Stimulated activated CD4-positive, alpha-beta T cell treated with anti-CD3 and anti-CD28 coated beads, Interleukin-1b, Interleukin-23, amount 100 ng/mL, for 1 hour (primary cell): ENCODE measurements at regions not wholly inside any gene's neighbourhood (a gene's known extent, or its start where the extent isn't known, plus 50 kb on each side); places are given as distances from the start of the nearest gene placed in this dataset.
"Not testable (repeated sequence)": the region's sequence is repeated elsewhere in the genome, so short reads cannot be mapped to it uniquely, and the experiment has no call there.

Experiments
- DNase-seq, 2 donors: peaks; one replicate each; pipeline ENCODE4 v3.0.0-alpha.2; 2020; ENCODE audit warnings: low read depth in 2 of 2

DNA sequence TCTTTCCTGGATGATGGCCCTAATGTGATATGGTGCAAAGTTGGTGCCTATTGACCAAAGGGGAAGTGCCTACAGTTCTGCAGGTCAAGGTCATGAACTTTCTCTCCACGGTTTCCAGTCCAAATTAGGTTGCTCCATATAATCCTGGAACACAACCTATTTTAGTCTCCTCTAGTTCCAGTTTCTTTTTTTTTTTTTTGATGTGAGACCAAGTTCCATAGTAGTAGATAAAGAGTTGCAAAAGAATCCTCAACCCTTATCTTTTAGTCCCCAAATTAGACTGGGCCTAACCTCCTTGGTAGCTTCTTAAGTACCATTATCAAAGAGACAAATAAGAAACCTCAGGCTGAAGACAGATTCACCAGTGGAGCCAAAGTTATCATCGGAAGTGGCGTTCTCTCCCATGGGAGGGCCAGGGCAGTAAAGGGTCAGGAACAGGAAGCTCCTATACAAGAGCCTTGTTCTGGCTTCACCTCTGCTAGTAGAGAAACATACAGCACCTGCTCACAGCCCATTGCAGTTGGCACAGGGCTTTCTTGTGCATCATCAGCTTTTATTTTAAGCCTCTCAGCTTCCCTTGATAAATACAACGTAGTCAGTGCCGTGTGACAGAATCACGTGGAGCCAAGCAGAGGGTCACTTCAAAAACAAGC lies 132.2 kb upstream of the RREB1 start:
- DNase-seq = no peak

DNA sequence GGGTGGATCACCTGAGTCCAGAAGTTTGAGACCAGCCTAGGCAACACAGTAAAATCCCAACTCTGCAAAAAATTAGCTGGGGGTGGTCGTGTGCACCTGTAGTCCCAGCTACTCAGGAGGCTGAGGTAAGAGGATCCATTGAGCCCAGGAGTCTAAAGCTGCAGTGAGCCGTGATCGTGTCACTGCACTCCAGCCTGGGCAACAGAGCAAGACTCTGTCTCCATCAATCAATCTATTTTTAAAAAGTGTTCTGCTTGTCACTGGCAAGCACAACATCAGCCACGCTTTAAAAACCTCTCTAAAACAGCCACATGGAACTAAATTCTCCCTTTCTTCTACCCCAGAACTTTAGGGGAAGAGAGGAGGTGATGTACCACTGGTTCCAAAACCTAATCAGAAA lies 131.6 kb upstream of the RREB1 start:
- DNase-seq = no peak

DNA sequence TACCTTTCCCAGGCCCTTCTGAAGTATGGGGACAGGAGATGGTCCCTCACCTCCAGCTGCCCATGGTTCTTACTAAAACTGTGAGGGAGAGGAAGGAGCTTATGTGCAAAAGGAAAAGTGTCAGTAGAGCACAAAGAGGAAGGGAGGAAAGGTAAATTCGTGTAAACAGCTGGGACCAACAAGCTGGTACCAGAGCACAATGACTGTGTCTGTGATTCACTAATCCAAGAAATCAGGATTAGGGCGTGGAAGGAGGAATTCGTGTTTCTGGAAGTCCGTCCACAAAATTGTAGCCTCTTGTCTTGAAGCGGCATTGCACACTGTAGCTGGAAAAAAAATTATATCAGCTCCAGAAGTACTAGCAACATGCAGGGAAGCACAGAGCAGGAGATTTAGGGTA lies 129.0 kb upstream of the RREB1 start:
- DNase-seq = no peak

DNA sequence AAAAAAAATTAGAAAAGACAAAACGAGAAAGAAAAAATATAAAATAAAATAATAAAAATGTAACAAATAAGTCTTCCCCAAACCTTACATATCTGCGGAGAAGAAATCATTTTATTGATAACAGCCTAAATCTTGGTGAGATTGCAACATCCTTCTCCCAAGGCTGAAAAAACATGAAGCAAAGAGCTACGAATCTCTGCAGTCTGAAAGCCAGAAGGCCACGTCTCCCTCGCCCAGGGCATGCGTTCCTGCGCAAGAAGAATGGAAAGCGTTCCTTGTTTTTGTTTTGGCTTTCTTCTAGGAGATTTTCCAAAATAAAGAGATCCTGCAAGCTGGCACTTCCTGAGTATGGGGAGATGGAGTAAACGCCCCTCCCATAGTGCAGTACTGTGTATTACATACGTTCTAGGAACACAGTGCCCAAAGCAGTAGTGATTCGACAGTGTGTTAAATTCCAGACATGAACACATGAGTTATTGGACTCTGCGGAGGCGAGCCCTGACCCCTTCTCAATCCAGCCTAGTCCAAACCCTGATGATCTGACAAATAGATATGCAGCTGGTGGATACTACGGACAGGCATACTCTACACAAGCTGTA lies 126.7 kb upstream of the RREB1 start:
- DNase-seq = no peak

DNA sequence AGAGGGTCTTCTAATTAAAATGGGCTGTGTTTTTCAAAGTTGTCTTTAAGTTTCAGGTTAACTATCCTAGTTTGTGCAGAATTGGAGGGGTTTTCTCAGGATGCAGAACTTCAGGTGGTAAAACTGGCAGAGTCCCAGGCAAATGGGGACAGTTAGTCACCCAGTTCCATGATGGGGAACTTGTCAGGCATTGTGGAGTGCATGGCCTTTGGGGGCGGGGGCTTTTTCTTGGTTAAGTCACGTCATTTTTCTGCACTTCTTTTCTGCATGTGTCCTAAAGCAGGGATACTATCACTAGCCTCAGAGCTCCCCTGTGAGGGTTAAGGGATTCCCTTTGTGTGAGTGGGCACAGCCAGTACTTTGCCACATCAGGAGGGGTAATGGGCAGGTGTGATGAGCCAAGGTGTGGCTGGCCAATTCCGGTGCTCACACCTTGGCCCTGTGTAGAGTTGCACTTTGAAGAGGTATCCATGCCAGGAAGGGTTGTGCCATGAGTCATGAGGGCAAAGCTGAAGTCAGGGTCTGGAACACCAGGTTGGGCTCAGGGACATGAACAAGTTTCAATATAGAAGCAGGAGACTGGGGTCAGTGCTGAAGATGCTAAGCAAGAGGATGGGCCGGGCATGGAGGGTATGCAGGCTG lies 126.0 kb upstream of the RREB1 start:
- no peak for DNase-seq

DNA sequence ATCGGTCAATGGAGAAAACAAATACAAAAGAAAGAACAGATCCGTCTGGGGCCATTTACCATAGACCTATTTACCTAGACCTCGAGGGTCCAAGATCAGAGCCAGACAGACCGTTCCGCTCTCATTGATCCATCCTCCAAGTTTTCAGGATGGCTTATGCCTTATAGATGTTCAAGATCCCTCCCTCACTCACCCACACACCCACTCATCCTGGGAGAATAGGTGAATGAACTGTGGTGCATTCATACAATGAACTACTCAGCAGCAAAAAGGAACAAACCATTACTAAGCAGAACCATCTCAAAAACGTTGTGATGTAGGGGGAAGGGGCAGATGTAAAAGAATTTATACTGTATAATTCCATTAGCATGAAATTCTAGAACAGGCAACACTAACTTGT lies 125.1 kb upstream of the RREB1 start:
- no peak for DNase-seq

DNA sequence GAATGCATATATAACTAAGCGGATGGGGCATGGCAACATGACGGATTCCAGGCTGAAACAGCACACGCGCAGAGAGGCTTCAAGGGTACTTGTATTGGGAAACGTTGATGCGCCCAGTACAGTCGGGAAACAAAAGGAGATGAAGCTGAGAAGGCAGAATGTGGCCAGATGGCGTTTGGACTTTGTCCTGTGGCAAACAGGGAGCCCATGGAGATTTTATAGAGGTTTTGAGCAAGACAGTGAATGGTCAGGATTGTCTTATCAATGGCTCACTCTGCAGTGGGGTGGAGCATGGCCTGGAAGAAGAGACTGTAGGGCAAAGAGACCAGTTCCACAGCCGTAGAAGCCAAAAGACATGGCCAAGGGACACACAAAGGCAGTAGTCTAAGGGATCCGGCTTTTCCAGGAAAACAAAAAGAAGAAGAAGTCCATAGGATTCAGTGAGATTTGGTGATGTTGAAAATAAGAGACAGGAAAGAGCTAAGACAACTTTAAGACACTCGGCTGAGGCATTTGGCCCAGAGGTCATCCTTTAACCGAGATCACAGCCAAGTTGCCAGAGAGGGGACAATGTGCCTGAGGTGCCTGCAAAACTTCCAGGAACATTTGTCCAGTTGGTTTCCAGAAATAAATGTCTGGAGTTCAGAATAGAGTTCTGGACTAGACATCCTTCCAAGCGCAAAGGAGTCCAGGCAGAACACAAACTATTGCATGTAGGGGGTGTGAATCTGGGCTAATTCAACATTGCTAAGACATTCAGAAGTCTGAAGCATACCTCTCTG lies 123.0 kb upstream of the RREB1 start:
- DNase-seq = no peak

DNA sequence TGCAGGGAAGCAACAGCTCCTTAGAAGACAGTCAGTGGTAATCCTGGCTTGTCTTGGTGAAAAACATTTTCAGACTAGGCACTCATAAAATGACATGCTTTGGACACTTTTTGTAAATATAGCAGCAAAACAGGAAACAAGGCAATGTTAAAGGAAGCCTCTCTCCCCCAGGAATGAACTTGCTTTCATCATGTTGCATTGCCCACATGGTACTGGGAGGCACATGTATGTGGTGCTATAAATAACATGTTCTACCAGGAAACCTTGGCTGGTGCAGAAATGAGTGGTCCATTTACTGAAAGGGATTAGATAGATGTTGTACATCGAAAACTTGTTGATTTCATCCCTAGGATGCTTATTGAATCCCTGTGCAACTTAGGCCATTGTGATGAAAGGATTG lies 121.4 kb upstream of the RREB1 start:
- DNase-seq = no peak

DNA sequence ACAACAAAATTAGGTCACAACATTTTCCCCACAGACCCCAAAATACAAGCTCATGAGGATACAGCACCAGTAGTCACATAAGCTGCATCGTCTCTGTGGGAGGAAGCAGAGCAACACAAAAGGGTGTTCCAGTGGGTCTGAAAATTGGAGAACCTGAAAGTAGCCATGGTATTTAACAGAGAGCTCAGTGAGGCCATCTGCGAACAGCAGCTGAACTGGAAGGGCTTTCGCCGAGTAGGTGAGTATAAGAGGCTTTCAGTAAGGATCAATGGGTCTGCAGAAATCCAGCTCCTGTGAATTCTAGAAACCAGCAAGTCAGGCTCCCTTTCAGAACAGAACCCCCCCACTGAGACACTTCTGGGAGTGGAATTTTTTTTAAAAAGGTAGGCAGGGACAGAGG lies 120.0 kb upstream of the RREB1 start:
- no peak for DNase-seq

DNA sequence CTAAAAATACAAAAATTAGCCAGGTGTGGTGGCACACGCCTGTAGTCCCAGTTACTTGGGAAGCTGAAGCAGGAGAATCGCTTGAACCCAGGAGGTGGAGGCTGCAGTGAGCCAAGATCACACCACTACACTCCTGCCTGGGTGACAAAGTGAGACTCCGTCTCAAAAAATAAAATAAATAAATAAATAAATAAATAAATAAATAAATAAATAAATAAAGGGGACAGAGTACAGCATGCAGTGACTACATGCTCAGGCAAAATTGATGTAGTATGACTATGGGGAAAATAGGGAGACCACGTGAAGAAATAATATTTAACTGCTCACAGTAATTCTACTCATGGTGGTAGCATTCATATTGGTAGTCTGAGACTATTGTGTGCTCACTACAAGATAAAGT lies 117.7 kb upstream of the RREB1 start:
- DNase-seq = not testable (repeated sequence)

DNA sequence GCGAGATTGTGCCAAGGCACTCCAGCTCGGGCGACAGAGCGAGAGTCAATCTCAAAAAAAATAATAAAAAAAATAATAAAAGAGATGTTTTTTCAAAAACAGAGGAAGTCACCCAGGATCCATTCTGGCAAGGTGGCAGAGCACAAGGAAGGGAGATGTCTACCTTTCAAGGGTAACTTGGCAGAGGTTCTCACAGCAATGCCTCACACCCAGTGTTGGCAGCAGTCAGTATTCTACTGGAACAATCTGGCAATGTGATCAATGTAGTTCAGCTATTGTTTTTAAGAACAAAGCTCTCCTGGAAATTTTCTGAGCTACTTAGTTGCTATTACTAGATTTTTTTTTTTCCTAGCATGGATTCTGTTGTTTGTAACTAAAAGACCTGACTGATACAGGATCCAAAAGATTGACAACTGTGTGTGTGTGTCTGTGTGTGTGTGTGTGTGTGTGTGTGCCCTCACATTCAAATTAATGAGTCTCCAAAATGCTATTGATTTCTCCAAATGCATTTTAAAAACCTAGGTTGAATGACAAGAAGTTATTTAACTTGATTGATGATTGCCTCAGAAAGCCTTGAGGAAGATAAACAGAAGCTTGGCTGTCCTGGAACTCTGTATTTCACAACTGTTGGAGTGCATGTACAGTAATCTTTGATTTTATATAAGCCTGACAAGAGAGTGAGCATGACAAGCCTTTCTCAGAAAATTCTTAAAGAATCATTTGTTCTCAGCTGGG lies 114.1 kb upstream of the RREB1 start:
- no peak for DNase-seq

DNA sequence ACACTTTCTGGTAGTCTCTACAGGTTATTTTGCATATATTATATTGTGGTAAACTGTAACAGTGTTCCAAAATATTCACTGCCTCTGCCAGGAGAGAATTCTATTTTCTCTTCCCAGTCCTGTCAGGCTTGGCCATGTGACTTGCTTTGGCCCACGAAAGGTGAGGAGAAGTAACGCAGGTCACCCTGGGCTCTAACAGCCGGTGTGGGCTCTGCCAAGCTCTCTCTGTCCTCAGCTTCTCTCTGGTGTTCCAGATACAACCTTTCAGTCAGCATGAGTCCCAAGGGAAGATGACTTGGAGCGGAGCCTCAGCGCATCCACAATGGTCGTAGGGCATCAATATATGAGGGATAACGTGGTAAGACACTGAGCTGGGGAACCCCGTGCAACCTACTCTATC lies 113.0 kb upstream of the RREB1 start:
- DNase-seq = no peak

DNA sequence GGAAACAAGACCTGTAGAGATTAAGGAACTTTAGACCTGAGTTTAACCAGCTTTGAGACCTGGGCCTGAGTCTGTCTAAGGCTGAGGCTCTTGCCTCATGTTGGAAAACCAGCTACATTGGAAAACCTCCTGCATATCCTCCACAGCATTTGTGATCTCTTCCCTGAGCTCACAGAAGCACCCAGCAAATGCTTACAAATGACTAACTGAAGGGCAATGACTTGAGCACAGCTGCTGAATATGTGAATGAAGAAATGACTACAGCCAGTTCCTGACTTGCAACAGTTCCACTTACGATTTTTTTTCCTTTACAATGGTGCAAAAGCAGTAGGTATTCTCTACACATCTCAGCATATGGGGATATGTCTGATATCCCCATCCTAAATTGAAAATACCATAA lies 112.4 kb upstream of the RREB1 start:
- DNase-seq = no peak

DNA sequence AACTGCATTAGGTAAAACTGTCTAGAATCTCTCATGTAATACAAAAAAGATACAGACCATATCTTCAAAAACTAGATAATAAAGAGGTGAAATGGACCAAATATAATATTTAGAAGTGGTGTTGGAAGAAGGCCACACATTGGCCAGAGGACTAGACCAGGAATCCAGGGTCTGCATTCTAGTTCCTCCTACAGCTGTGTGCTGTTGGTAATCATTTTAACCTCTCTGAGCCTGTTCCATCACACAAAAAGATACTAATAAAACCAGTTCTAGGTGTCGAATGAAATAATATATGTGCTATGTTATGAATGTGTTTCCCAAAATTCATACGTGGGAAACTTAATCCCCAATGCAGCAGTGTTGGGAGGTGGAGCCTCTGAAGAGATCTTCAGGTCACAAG lies 111.6 kb upstream of the RREB1 start:
- DNase-seq = no peak

DNA sequence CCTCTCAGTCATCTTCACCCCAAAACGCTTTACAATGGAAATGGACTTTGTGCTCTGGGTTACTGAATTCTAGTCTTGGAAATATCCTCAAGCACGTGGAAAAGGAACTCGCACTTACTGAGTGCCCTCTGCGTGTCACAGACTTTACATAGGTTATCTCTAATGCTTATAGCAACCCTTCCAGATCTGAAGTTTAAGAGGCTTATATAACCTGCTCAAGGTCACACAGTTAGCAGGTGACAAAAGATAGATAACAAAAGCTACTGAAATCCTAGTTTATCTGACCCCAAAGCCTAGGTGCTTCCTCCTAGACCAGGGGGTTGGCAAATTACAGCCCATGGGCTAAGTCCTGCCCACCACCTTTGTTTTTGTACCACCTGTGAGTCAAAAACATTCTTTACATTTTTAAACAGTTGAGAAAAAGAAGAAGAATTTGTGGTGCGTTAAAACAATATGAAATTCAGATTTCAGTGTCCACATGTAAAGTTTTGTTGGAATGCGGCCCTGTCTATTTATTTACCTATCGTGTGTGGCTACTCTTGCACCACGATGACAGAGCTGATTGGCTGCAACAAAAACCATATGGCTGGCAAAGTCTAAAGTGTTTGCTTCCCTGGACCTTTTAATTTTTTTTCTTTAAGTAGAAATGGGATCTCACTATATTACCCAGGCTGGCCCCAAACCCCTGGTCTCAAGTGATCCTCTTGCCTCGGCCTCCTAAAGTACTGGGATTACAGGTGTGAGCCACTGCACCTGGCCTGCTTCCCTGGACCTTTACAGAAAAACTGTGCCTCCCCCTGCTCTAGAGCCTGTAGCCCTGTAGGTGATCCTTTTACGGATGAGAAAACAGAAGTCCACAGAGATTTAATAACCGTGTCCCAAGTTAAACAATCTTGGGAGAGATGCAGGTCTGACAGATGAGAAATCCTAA lies 110.2 kb upstream of the RREB1 start:
- DNase-seq = no peak

DNA sequence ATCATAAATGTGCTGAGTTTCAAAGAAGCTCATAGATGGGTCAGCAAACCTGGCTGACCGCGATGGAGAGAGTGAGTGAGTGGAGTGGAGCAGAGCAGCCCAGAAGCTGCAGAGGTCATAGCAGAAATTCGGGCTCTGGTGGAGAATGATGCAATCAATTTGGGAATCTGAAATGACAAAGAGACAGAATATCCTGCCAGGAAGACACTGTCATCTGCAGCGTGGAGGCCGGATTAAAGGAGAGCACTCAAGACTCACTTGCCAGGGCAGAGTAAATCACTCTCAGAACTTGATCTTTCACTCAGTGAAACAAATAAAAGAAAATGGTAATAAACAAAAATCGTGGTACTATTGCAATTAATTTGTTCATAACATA lies 109.6 kb upstream of the RREB1 start:
- DNase-seq = no peak

DNA sequence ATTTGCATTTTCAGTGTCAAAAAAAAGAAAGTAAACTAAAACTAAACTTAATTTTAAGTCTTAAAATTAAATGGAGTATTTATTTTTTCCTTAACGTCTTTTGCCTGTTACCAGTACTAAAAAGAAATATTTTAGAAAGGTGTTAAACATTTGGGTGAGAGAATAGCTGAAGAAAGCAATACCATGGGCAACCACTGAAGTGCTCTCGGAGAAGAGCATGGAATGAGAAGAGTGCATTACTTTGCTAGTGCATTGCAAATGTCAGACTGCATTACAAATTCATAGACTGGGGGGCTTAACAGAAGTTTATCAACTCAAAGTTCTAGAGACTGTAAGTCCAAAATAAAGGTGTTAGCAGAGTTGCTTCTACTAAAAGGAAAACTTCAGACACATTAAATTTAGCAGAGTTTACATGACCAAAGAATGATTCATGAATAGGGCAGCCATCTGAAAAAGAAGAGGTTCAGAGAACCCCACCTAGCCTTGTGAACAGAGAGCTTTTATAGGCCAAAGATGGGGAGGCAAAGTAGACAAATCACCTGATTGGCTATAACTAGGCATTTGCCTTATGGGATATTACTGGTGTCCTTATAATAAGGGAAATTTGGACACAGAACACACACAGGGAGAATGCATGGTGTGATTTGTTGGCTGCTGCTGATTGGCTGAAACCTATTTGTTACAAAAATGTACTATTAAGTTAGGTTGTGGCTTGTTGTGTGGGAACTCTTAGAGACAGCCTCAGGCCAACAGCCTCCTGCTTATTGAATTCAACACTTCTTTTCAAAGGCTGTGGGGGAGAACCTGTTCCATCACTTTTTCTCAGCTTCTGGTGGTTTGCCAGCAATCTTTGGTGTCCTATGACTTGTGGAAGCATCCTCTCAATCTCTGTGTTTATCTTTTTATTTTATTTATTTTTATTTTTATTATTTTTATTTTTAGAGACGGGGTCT lies 106.7 kb upstream of the RREB1 start:
- no peak for DNase-seq

DNA sequence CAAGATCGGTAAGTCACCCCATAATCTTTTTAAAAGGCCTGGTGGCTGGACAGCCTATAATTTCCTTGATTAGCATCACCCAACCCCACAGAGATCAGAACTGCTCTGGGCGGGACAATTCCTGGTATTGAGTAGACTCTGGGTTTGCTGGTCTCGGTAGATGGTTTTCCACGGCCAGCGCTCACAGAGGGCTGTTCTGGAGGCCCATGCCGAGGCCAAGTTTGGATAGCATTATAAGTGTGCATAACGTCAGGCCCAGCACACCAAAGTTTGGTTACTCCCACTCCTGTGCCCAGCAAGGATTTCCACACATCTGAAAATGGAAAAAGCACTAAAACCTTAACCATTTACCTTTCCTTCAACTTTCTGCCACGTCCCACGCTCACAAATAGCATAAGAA lies 104.7 kb upstream of the RREB1 start:
- DNase-seq = no peak

DNA sequence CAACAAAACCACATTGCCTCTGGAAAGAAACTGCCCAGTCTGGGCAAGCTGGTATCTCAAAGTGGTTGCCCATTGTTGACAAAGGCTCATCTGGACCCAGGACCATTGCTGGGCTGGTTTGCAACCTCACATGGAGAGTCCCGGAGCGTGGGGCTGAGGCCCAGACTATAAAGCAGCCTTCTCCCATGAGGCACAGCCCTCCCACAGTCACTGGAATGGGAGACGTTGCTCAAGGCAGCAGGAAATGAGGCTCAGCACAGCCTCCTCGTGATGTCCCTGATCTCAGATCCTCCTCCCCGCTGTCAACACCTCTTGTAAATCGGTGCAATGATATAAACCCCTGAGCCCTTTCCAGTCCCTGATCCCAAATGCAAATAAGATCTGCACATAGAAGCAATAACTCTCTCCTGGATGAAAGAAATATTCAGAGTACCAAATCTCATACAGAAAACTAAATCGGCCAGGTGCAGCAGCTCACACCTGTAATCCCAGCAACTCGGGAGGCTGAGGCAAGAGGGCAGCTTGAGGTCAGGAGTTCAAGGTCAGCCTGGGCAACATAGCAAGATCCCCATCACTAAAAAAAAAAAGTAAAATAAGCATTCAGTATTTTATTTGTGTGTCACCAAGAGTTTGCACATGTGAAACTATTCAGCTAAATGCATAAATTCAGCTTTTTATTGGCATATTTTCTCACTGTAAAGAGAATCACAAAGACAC lies 103.0 kb upstream of the RREB1 start:
- DNase-seq = no peak
